GM10248 (cell line): ENCODE measurements at regions not wholly inside any gene's neighbourhood (a gene's known extent, or its start where the extent isn't known, plus 50 kb on each side); places are given as distances from the start of the nearest gene placed in this dataset.

Source experiments
- CTCF ChIA-PET: fragments of 300-600 bp; sonication (Branson Sonifier 250); formaldehyde crosslinking; extraction: SDS; loops from one replicate; lab custom pipeline; 2021; ENCODE audit warnings: antibody characterized with exemption; lab: Yijun Ruan, JAX
- POLR2A ChIA-PET: fragments of 350-650 bp; sonication (Branson Sonifier 250); formaldehyde crosslinking; extraction: SDS; loops from one replicate; lab custom pipeline; 2020; ENCODE audit warnings: antibody characterized with exemption; lab: Yijun Ruan, JAX
- DNase-seq: peaks from one replicate; pipeline ENCODE4 v3.0.0; 2012; ENCODE audit errors: extremely low spot score
- TF ChIP-seq, protein P1 (sequence below): IDR thresholded peaks from 2 replicates; pipeline ENCODE4 v1.5.1; 2012; ENCODE audit warnings: mild to moderate bottlenecking, low read depth; ENCODE audit errors: extremely low read depth, missing control alignments, control extremely low read depth

DNA sequence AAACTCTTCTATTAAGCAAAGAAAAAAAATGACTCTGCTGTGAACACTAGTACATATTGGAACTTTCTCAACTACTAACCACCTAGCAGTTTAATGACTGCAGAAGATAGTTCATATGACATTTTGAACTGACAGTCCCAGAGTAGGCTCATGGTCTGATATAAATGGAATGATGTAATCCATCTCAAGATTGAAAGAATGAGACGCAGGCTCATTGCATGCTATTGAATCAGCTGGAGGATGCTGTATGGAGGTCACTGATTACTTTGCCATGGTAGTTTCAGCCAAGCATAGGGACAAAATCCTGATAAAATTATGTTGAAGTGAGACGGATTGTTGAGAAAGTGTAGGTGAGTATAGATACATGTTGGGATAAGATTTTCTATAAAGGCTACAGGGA, 217.6 kb upstream of the SEMA3E start:
- DNase-seq, result no peak
- TF ChIP-seq, protein P1, sequence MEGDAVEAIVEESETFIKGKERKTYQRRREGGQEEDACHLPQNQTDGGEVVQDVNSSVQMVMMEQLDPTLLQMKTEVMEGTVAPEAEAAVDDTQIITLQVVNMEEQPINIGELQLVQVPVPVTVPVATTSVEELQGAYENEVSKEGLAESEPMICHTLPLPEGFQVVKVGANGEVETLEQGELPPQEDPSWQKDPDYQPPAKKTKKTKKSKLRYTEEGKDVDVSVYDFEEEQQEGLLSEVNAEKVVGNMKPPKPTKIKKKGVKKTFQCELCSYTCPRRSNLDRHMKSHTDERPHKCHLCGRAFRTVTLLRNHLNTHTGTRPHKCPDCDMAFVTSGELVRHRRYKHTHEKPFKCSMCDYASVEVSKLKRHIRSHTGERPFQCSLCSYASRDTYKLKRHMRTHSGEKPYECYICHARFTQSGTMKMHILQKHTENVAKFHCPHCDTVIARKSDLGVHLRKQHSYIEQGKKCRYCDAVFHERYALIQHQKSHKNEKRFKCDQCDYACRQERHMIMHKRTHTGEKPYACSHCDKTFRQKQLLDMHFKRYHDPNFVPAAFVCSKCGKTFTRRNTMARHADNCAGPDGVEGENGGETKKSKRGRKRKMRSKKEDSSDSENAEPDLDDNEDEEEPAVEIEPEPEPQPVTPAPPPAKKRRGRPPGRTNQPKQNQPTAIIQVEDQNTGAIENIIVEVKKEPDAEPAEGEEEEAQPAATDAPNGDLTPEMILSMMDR, result no peak
- ChIA-PET POLR2A (no interaction called here), CTCF (no interaction called here)

- ChIA-PET POLR2A (no interaction called here), CTCF (interaction anchor here (2.2 kb wide), 1 partner anchor 10 kb away, joined by 12 read pairs; no protein-coding TSS in a partner anchor)
- TF ChIP-seq, protein P1, result no peak
- DNase-seq, result no peak
Measured at GRCh38 chr7:83864551-83864950, 215.6 kb upstream of the SEMA3E start.

GRCh38 chr7:83863906-83864305, 215.0 kb upstream of the SEMA3E start:
- TF ChIP-seq, protein P1, result no peak
- POLR2A ChIA-PET, result no interaction called here
- CTCF ChIA-PET, result interaction anchor here (2.2 to 2.6 kb wide), 2 partner anchors 10 to 12 kb away, joined by 5 to 12 read pairs; no protein-coding TSS in a partner anchor
- DNase-seq, result no peak

DNA sequence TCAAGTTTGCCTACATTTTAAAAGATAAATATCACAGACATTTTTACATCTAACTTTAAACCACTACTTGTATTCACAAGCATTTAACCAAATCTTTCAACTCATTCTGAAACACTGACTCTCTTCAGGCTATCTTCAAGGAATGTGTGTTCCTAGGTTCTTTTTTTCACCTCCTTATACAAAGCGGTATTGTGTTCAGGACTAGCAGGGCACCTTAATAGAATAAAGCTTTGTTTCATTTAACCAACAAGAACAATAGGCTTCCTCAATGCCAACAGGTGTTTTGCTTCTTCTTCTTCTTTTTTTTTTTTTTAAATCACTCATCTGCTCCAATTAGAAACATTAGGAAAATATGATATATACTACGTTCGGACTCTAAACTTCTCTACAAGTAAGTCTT, 212.9 kb upstream of the SEMA3E start:
- DNase-seq, result no peak
- TF ChIP-seq, protein P1, result no peak
- CTCF ChIA-PET, result interaction anchor here (0.7 to 2.6 kb wide), 3 partner anchors 8 to 12 kb away, joined by 3 to 5 read pairs (median 4); no protein-coding TSS in a partner anchor
- POLR2A ChIA-PET, result no interaction called here

GRCh38 chr7:83859827-83860226, 210.9 kb upstream of the SEMA3E start:
- TF ChIP-seq, protein P1, result no peak
- no peak for DNase-seq
- POLR2A ChIA-PET, result no interaction called here
- CTCF ChIA-PET, result interaction anchor here (0.7 to 0.9 kb wide), 2 partner anchors 11 to 51 kb away, joined by 3 to 4 read pairs; no protein-coding TSS in a partner anchor

- DNase-seq, result no peak
- ChIA-PET CTCF (interaction anchor here (1.0 to 1.2 kb wide), 3 partner anchors 10 to 20 kb away, joined by 3 to 4 read pairs (median 3); no protein-coding TSS in a partner anchor), POLR2A (no interaction called here)
- TF ChIP-seq, protein P1, result no peak
Measured at GRCh38 chr7:83857691-83858090, 208.8 kb upstream of the SEMA3E start.
